NCI-H774 (cell line): ENCODE measurements at regions not wholly inside any gene's neighbourhood (a gene's known extent, or its start where the extent isn't known, plus 50 kb on each side); places are given as distances from the start of the nearest gene placed in this dataset.
"Not testable (repeated sequence)": the region's sequence is repeated elsewhere in the genome, so short reads cannot be mapped to it uniquely, and the experiment has no call there.

ENCODE experiments used
- DNase-seq: peaks from one replicate; lab custom pipeline; 2025; lab: John Stamatoyannopoulos, UW

GRCh38 chr18:55953326-55953725 is 365.3 kb upstream of the TCF4 start:
- DNase-seq = no peak

DNA sequence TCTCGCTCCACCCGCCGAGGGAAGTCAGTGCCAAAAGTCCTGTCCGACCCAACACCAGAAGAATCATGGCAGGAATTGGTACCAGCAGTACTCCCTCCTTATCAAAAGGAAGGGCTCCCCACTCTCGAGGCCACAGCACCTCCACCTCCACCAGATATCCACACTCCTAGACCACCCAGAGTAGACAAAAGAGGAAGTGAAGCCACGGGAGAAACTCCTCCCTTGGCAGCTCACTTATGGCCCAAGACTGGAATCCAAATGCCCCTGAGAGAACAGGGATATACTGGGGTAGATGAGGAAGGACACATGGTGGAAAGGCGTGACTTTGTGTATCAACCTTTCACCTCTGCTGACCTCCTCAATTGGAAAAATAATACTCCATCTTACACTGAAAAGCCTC is 363.7 kb upstream of the TCF4 start:
- DNase-seq = not testable (repeated sequence)

DNA sequence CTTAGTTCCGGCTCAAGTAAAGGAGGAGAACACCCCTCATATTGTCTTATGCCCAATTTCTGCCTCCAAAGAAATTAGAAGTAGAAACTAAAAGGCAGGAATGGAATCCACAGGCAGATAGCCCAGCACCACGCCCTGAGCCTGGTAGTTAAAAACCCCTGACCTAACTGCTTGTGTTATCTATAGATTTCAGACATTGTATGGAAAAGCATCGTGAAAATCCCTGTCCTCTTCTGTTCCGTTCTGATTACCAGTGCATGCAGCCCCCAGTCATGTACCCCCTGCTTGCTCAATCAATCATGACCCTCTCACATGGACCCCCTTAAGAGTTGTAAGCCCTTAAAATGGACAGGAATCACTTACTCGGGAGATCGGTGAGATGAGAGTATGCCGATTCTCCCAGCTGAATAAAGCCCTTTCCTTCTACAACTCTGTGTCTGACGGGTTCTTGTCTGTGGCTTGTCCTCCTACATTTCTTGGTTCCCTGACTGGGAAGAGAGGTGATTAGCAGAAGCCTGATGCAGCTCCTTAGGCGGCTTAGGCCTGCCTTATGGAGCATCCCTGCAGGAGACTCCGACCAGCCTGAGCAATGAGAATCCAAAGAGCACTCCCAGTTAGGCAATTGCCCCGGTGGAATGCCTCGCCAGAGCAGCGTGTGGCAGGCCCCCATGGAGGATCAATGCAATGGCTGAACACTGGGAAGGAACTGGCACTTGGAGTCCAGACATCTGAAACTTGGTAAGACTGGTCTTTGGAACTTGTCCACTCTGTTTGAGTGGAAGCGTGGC is 362.6 kb upstream of the TCF4 start:
- DNase-seq = no peak

DNA sequence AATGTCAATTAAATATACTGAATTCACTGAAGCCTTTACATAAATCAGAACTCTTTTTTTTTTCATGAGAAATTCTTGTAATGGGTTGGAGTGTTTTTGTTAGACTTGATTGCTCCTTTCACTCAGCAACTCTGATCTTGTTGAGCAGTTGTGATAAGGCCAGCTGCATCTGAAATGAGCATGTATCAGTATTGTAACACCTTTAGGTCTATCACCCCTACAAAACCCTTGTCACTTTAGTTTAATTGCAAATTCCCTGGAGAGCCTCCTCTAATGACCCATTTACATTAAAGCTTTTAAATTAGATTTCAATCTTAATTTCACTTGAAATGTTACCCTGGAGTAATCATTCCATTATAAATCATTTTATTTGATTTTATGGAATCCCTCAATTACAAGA is 346.8 kb upstream of the TCF4 start:
- no peak for DNase-seq

DNA sequence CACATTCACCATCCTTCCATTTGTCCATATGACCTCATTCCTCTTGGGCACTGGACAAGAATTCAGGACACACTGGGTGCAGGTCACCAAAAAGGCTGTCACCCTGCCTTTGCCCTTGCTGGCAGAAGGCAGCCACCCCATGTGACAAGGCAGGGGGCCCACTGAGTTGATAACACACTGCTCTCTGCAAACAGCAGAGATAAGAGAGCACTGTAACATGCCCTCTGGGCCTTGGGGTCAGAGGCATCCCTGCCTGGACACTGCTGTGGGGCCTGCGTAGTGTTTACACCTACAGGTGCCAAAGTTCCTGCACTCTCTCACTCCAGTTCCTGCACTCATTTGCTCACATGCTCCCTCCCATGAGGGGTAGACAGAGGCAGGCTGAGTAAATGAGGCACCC is 344.7 kb upstream of the TCF4 start:
- no peak for DNase-seq

DNA sequence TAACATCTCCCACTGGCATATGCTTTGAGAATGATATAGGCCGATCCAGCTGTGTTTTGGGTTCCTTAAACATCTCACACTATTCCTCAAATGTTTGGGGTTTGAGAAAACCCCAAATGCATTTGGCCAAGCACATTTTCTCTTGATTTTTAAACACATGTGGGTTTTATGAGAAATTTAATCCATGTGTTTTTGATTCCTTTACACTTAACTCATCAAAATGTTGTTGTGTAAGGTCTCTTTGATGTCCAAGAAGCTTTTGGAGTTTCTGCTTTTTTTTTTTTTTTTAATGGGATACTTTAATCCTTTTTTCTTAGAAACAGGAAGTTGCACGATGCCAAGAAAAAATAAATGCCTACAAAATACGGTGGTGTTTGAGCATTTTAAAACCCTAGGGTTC is 339.8 kb upstream of the TCF4 start:
- no peak for DNase-seq

- no peak for DNase-seq
Observed at GRCh38 chr18:55925772-55926171, 337.8 kb upstream of the TCF4 start.

DNA sequence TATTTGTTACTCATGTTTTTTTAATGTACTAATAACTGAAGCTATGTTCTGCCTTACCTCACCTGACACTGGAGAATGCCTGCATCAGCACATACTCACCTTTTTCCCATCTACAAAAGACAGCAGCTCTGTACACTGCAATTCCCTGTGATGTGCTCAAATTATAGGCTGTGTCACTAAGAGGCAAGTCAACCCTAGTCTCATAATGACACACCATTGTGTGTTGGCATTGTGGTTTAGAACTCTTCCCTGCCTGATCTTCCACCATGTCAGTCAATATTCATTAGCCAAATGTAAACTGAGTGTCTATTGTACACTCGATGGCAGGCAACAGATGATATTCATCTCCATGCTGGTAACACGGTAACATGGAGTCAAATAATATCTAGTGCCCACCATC is 332.1 kb upstream of the TCF4 start:
- no peak for DNase-seq

DNA sequence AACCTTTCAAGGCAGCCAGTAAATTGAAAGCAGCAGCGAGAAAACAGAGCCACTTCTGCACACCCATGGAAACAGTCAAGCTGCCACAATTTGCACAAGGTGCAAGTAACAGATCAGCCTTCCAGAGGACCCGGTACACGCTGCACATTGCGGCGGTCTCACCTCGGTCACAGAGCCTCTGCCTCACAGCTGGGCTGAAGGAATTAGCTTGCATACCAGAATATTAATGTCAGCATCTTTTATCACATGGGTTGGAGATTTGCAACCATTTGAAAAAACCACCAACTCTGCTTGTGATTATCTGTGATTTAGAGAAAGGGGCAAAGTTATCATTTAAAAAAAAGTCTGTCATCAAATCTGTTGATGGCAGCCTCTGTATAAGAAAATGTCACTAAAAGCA is 330.5 kb upstream of the TCF4 start:
- no peak for DNase-seq

- DNase-seq = no peak
Observed at GRCh38 chr18:55912919-55913318, 324.9 kb upstream of the TCF4 start.

DNA sequence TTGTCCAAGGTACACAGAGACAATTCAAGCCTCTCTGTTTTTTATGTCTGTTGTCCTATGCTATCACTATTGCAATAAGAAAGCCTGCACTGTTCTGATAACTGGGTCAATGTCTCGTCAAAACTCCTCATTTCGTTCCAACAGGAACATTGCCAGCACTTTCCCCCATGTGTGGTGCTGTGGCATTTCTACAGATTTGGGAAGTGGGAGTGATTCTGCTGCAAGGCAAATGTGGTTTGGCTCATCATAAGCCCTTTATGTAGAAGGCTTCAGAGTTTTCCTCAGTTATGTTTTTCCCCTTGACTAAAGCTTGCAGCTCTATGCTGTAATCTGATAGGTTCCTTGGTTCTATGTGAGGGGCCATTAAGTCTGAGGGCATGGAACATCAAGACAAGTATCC is 324.1 kb upstream of the TCF4 start:
- DNase-seq = no peak

GRCh38 chr18:55910296-55910695 is 322.3 kb upstream of the TCF4 start:
- DNase-seq = no peak

- DNase-seq = no peak
Observed at GRCh38 chr18:55908901-55909366, 320.9 kb upstream of the TCF4 start.

DNA sequence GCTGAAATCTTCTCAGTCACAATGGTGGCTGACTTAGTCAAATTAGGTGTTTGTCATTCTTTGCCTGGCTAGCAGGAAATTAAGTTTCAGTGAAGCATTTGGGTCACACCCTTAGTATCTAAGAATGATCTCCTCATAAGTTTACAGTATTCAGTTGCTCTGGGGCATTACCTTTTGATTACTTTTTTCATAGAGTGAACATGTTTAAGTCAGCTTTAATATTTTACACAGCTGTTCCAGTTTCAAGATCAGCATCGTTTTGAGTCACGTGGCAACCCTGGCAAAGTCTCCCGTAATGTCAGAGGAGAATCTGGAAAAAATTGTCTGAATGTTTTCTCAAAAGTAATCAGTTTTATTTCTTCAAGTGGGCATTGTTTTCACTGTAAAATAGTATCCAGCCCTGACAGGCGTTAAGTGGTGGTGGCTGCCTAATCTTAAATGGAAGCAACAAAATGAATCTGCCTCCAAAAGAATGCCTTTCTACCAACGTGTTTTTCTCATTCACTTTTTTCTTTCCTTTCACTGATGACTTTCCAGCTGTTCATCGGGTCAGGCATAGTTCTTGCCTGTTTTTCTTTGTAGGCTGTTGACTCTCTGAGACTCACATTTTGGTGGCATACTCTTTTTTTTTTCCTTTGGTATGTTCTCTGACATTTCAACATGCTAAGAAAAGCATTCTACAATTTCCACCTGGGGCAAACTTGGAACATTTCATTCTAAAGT is 319.6 kb upstream of the TCF4 start:
- no peak for DNase-seq

DNA sequence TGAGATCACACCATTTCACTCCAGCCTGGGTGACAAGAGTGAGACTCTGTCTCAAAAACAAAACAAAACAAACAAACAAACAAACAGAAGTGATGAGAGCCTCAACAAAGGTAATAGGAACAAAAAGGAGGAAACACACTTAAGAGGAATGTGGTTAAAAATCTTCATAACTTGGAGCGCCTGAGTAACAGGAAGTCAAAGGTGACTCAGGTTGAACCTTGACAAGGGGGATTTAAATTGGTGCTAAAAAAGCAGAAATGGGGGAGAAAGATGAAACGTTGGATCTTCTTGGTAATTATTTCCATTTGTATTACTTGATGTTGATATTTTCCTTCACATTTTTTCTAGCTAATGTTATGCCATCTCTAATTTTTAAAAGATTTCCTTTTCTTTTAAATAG is 318.5 kb upstream of the TCF4 start:
- DNase-seq = no peak

- DNase-seq = no peak
Observed at GRCh38 chr18:55903911-55904310, 315.9 kb upstream of the TCF4 start.

DNA sequence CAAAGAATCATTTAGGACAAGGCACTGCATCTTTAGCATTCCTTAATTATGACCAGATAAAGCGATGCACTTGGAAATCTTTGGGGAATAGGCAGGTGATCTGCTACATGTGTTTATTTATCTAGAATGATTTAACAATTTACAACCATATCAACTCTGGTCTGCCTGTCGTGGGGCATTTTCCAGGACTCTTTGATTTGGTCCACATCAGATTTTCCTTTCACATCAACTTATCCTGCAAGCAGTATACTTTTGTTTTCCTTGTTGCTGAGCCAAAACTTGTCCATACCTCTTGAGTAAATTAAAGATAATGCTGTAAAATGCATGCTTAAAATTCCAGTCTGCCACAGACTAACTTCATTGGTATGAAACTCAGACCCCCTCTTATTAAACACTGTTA is 312.4 kb upstream of the TCF4 start:
- DNase-seq = no peak

GRCh38 chr18:55897091-55897689 is 309.2 kb upstream of the TCF4 start:
- DNase-seq = no peak

- DNase-seq = no peak
Observed at GRCh38 chr18:55893948-55894347, 306.0 kb upstream of the TCF4 start.

- DNase-seq = not testable (repeated sequence)
Observed at GRCh38 chr18:55892862-55893813, 305.1 kb upstream of the TCF4 start.

DNA sequence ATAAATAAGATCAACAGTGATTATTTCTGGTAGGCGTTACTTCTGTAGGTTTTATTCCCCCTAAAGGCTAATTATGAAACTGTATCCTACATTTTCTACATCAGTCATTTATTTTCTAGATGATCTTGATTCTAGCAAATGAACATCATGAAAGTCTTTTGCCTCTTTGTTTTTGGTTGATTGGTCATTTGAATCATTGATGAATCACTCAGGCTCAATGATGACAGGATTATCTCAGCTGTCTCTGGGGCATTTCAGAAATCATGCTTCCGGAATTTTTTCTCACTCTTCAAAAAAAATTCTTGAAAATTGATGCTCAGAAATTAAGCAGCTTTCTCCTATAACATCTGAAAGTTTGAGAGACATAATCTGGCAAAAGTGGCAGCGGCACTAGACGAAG is 298.9 kb upstream of the TCF4 start:
- no peak for DNase-seq

GRCh38 chr18:55884498-55884897 is 296.5 kb upstream of the TCF4 start:
- DNase-seq = no peak
